ENCODE measurements at regions not wholly inside any gene's neighbourhood (a gene's known extent, or its start where the extent isn't known, plus 50 kb on each side); places are given as distances from the start of the nearest gene placed in this dataset.

- TF ChIP-seq CTCF (IDR thresholded peaks at IDR 0.05; ENCODE audit: low read depth, low read length) (no peak), EZH2phosphoT487 (IDR thresholded peaks at IDR 0.05; ENCODE audit: low read depth) (no peak)
Measured at GRCh38 chr6:55979526-55979925, 104.1 kb upstream of the BMP5 start.

Data from OCI-LY3 (cell line).